DOHH2 (cell line): ENCODE measurements at regions not wholly inside any gene's neighbourhood (a gene's known extent, or its start where the extent isn't known, plus 50 kb on each side); places are given as distances from the start of the nearest gene placed in this dataset.

Source experiments
- H3F3A ChIP-seq: fragments of 200-600 bp; sonication (generic), shearing (Covaris generic); 2 replicates; pipeline ENCODE4 v1.6.0; 2016; ENCODE audit warnings: antibody characterized with exemption, mild to moderate bottlenecking; ENCODE audit not compliant: control insufficient read depth, insufficient read depth
- H3K27ac ChIP-seq: fragments of 200-600 bp; sonication (generic); 2 replicates; pipeline ENCODE4 v1.5.1; 2014; ENCODE audit warnings: low read depth, mild to moderate bottlenecking, low read length, moderate library complexity
- H3K27me3 ChIP-seq: fragments of 200-600 bp; sonication (generic); 2 replicates; pipeline ENCODE4 v1.6.1; 2014; ENCODE audit warnings: mild to moderate bottlenecking, low read length, mixed read lengths; ENCODE audit not compliant: control insufficient read depth
- H3K36me3 ChIP-seq: fragments of 200-600 bp; sonication (generic); 2 replicates; pipeline ENCODE4 v1.6.1; 2014; ENCODE audit warnings: mild to moderate bottlenecking, low read length, moderate library complexity, mixed read lengths; ENCODE audit not compliant: control insufficient read depth
- H3K4me1 ChIP-seq: fragments of 200-600 bp; sonication (generic); 2 replicates; pipeline ENCODE4 v1.6.1; 2014; ENCODE audit warnings: mild to moderate bottlenecking, low read length, mixed read lengths; ENCODE audit not compliant: control insufficient read depth
- H3K4me2 ChIP-seq: fragments of 200-600 bp; sonication (generic); 2 replicates; pipeline ENCODE4 v1.6.0; 2014; ENCODE audit warnings: mild to moderate bottlenecking, low read length, moderate library complexity
- H3K4me3 ChIP-seq: fragments of 200-600 bp; sonication (generic); 2 replicates; pipeline ENCODE4 v1.5.1; 2014; ENCODE audit warnings: mild to moderate bottlenecking, low read length, mixed read lengths
- H3K79me2 ChIP-seq: fragments of 200-600 bp; sonication (generic); 2 replicates; pipeline ENCODE4 v1.6.1; 2014; ENCODE audit warnings: mild to moderate bottlenecking, low read length, mixed read lengths; ENCODE audit not compliant: control insufficient read depth
- H3K9me2 ChIP-seq: fragments of 200-600 bp; sonication (generic); replicated peaks from 2 replicates; pipeline ENCODE4 v1.6.1; 2014; ENCODE audit warnings: mild to moderate bottlenecking, low read length, mixed read lengths; ENCODE audit not compliant: control insufficient read depth
- H3K9me3 ChIP-seq: fragments of 200-600 bp; sonication (generic); 2 replicates; pipeline ENCODE4 v1.6.1; 2014; ENCODE audit warnings: antibody characterized with exemption, low read length, mixed read lengths; ENCODE audit not compliant: control insufficient read depth, insufficient read depth
- H4K20me1 ChIP-seq: fragments of 200-600 bp; sonication (generic); 2 replicates; pipeline ENCODE4 v1.6.0; 2014; ENCODE audit warnings: low read depth, mild to moderate bottlenecking, antibody characterized with exemption, low read length, moderate library complexity; ENCODE audit not compliant: control insufficient read depth, insufficient read depth
- CTCF ChIP-seq: fragments of 200-600 bp; sonication (generic); IDR thresholded peaks from one replicate; pipeline ENCODE4 v1.5.1; 2014; ENCODE audit warnings: antibody characterized with exemption, mild to moderate bottlenecking, low read depth, low read length; ENCODE audit not compliant: poor library complexity, severe bottlenecking
- EZH2phosphoT487 ChIP-seq: fragments of 200-600 bp; sonication (generic); IDR thresholded peaks from 2 replicates; pipeline ENCODE4 v1.6.1; 2017; ENCODE audit warnings: borderline replicate concordance, mild to moderate bottlenecking, antibody characterized with exemption, low read length, moderate library complexity, mixed read lengths

DNA sequence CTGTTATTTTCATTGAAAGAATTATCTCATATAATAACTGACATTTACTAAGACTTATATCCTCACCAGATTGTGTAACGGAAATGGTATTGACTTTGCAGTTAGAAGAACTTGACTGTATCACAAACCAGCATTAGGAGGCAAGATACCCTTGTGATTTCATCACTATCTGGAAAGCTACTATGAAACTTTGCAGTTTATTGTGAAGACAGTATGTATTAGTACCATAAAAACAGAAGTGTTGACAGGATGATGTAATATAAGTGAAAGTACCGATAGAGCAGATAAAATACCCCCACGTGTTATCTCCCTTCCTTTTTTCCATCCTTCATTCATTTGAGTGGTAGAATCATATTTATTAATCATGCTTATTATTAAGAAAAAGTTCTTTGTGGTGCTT is 365.7 kb upstream of the KLHL1 start:
- H4K20me1 ChIP-seq, result no peaks in the 10 kb centered on the region
- no peaks in the 10 kb centered on the region for H3K4me1 ChIP-seq
- no peaks in the 10 kb centered on the region for H3K9me2 ChIP-seq
- no peaks in the 10 kb centered on the region for H3K36me3 ChIP-seq
- no peak overlapping the region for H3K4me2 ChIP-seq
- no peaks in the 10 kb centered on the region for H3K9me3 ChIP-seq
- no peaks in the 10 kb centered on the region for H3K27me3 ChIP-seq
- H3K27ac ChIP-seq, result no peak overlapping the region
- TF ChIP-seq EZH2phosphoT487, result no peak
- TF ChIP-seq CTCF, result no peak
- H3F3A ChIP-seq, result no peaks in the 10 kb centered on the region
- H3K4me3 ChIP-seq, result no peak overlapping the region
- H3K79me2 ChIP-seq, result no peaks in the 10 kb centered on the region

- Histone ChIP-seq H3K4me1 (no peaks in the 10 kb centered on the region), H3K9me3 (no peaks in the 10 kb centered on the region), H4K20me1 (no peaks in the 10 kb centered on the region), H3K4me2 (no peak overlapping the region), H3K9me2 (no peaks in the 10 kb centered on the region), H3K36me3 (no peaks in the 10 kb centered on the region), H3F3A (no peaks in the 10 kb centered on the region), H3K4me3 (no peak overlapping the region), H3K27me3 (no peaks in the 10 kb centered on the region), H3K27ac (no peak overlapping the region), H3K79me2 (no peaks in the 10 kb centered on the region)
- TF ChIP-seq EZH2phosphoT487 (no peak), CTCF (no peak)
These were observed 360.8 kb upstream of the KLHL1 start for GRCh38 chr13:70469077-70469476.

- Histone ChIP-seq H3K4me3 (no peak overlapping the region), H3F3A (no peaks in the 10 kb centered on the region), H3K9me3 (no peaks in the 10 kb centered on the region), H3K4me1 (no peaks in the 10 kb centered on the region), H3K4me2 (no peak overlapping the region), H3K9me2 (no peaks in the 10 kb centered on the region), H3K36me3 (no peaks in the 10 kb centered on the region), H4K20me1 (no peaks in the 10 kb centered on the region), H3K27ac (no peak overlapping the region), H3K79me2 (no peaks in the 10 kb centered on the region), H3K27me3 (no peaks in the 10 kb centered on the region)
- TF ChIP-seq EZH2phosphoT487 (no peak), CTCF (no peak)
These were observed 349.2 kb upstream of the KLHL1 start for GRCh38 chr13:70457474-70457873.

GRCh38 chr13:70448820-70449219 is 340.6 kb upstream of the KLHL1 start:
- Histone ChIP-seq H3K4me2 (no peak overlapping the region), H3K27me3 (no peaks in the 10 kb centered on the region), H3F3A (no peaks in the 10 kb centered on the region), H3K36me3 (no peaks in the 10 kb centered on the region), H3K4me1 (no peaks in the 10 kb centered on the region), H3K27ac (no peak overlapping the region), H4K20me1 (no peaks in the 10 kb centered on the region), H3K9me3 (no peaks in the 10 kb centered on the region), H3K9me2 (no peaks in the 10 kb centered on the region), H3K4me3 (no peak overlapping the region), H3K79me2 (no peaks in the 10 kb centered on the region)
- no peak for TF ChIP-seq EZH2phosphoT487
- TF ChIP-seq CTCF, result no peak
